Neuronal stem cell (in vitro differentiated cells): ENCODE measurements at regions not wholly inside any gene's neighbourhood (a gene's known extent, or its start where the extent isn't known, plus 50 kb on each side); places are given as distances from the start of the nearest gene placed in this dataset.

Experiments used
- DNase-seq: peaks from one replicate; pipeline ENCODE4 v3.0.0-alpha.2; 2013; ENCODE audit warnings: low spot score
- H2AFZ ChIP-seq: one replicate; pipeline ENCODE4 v1.6.1; 2013; ENCODE audit warnings: mild to moderate bottlenecking, low read length, inconsistent platforms
- H2AK5ac ChIP-seq: 2 replicates; pipeline ENCODE4 v1.6.1; 2013; ENCODE audit warnings: low read depth, mild to moderate bottlenecking, inconsistent platforms, low read length, moderate library complexity, mixed read lengths
- H2BK120ac ChIP-seq: 2 replicates; pipeline ENCODE4 v1.6.1; 2013; ENCODE audit warnings: low read depth, mild to moderate bottlenecking, inconsistent platforms, low read length, moderate library complexity, mixed read lengths
- H2BK12ac ChIP-seq: one replicate; pipeline ENCODE4 v1.6.1; 2013; ENCODE audit warnings: low read length, inconsistent platforms
- H2BK15ac ChIP-seq: 2 replicates; pipeline ENCODE4 v1.6.1; 2013; ENCODE audit warnings: mild to moderate bottlenecking, low read length, inconsistent platforms, mixed read lengths
- H2BK5ac ChIP-seq: one replicate; pipeline ENCODE4 v1.6.1; 2013; ENCODE audit warnings: inconsistent platforms, mild to moderate bottlenecking, low read length, moderate library complexity
- H3K14ac ChIP-seq: one replicate; pipeline ENCODE4 v1.6.1; 2013; ENCODE audit warnings: low read length, inconsistent platforms
- H3K18ac ChIP-seq: 2 replicates; pipeline ENCODE4 v1.6.1; 2013; ENCODE audit warnings: low read length, inconsistent platforms
- H3K23ac ChIP-seq: 2 replicates; pipeline ENCODE4 v1.6.1; 2013; ENCODE audit warnings: low read depth, mild to moderate bottlenecking, mixed read lengths, low read length, inconsistent platforms; ENCODE audit not compliant: poor library complexity
- H3K27ac ChIP-seq: replicated peaks from 3 replicates; pipeline ENCODE4 v1.5.1; 2013; ENCODE audit warnings: low read length, inconsistent platforms
- H3K27me3 ChIP-seq, 3 experiments: 2 replicates each; pipeline ENCODE4 v1.6.1; 2013; ENCODE audit warnings: low read length in 3 of 3, mild to moderate bottlenecking in 2 of 3, inconsistent platforms in 1 of 3, low read depth in 1 of 3, mixed read lengths in 1 of 3, moderate library complexity in 1 of 3; ENCODE audit not compliant: control insufficient read depth in 3 of 3, insufficient read depth in 3 of 3
- H3K36me3 ChIP-seq, 2 donors: replicated peaks in 1 of 2; 2 replicates each; pipeline ENCODE4 v1.6.1; 2013; ENCODE audit warnings: low read length in 2 of 2; ENCODE audit not compliant: control insufficient read depth in 2 of 2, insufficient read depth in 2 of 2
- H3K4ac ChIP-seq: 2 replicates; pipeline ENCODE4 v1.6.1; 2013; ENCODE audit warnings: inconsistent platforms, mild to moderate bottlenecking, low read length, moderate library complexity
- H3K4me1 ChIP-seq, 2 donors: 1 replicate in 1 of 2; 2 replicates in 1 of 2; pipeline ENCODE4 v1.6.1; 2013; ENCODE audit warnings: low read length in 2 of 2, low read depth in 1 of 2; ENCODE audit not compliant: control insufficient read depth in 2 of 2, insufficient read depth in 1 of 2
- H3K4me2 ChIP-seq: one replicate; pipeline ENCODE4 v1.6.1; 2013; ENCODE audit warnings: mild to moderate bottlenecking, low read length, inconsistent platforms; ENCODE audit not compliant: insufficient read depth, poor library complexity, severe bottlenecking
- H3K4me3 ChIP-seq, 2 donors: 2 replicates each; pipeline ENCODE4 v1.5.1; 2013; ENCODE audit warnings: low read length in 2 of 2, mild to moderate bottlenecking in 2 of 2, inconsistent platforms in 1 of 2, moderate library complexity in 1 of 2
- H3K79me1 ChIP-seq: one replicate; pipeline ENCODE4 v1.6.1; 2013; ENCODE audit warnings: low read depth, mild to moderate bottlenecking, inconsistent platforms, low read length, moderate library complexity
- H3K9ac ChIP-seq: one replicate; pipeline ENCODE4 v1.6.1; 2013; ENCODE audit warnings: mild to moderate bottlenecking, low read depth, low read length, inconsistent platforms; ENCODE audit not compliant: poor library complexity
- H3K9me3 ChIP-seq, 2 donors: replicated peaks in 1 of 2; 2 replicates each; pipeline versions ENCODE3 to v1.6.1; 2013; ENCODE audit warnings: low read length in 2 of 2, mild to moderate bottlenecking in 2 of 2, inconsistent platforms in 1 of 2, low read depth in 1 of 2, mixed read lengths in 1 of 2, moderate library complexity in 1 of 2; ENCODE audit not compliant: control insufficient read depth in 2 of 2, insufficient read depth in 1 of 2
- H4K8ac ChIP-seq: one replicate; pipeline ENCODE4 v1.6.1; 2013; ENCODE audit warnings: low read depth, mild to moderate bottlenecking, inconsistent platforms, low read length, moderate library complexity
- H4K91ac ChIP-seq: one replicate; pipeline ENCODE4 v1.6.1; 2013; ENCODE audit warnings: low read length, low read depth, mild to moderate bottlenecking, inconsistent platforms; ENCODE audit not compliant: poor library complexity
- WGBS, 2 donors: extraction: QIAGEN DNeasy Blood & Tissue Kit; methylation state at CpG; one replicate each; pipeline ENCODE4 v1.1.7; 2013; ENCODE audit warnings: missing lambda C conversion rate in 2 of 2, mixed read lengths in 1 of 2; ENCODE audit not compliant: insufficient read length in 2 of 2, insufficient replicate concordance in 1 of 2; ENCODE audit errors: extremely low coverage in 2 of 2; 5-methylcytosine and 5-hydroxymethylcytosine counted together

DNA sequence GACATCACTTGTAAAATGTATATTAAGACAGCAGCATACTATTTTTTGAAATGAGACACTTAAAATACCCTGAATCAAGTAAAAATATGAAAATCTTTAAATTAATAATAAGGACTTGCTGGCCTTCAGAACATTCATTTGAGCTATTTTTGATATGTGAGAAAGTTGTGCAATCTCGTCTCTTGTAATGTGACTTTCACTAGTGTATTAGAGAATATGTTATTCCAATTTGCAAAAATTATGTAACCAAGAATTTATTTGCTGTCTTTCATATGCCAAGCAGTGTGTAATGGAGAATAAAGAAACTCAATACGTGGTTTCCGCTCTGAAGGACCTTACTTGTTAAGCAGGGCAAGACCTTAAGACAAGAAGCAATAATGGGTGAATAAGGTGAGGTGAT is 375.0 kb upstream of the RUNX1 start:
- H3K36me3 ChIP-seq = no peaks in the 10 kb centered on the region
- no peak overlapping the region for H3K9ac ChIP-seq
- no peak overlapping the region for H3K23ac ChIP-seq
- H4K91ac ChIP-seq = no peak overlapping the region
- H2AK5ac ChIP-seq = no peak overlapping the region
- no CpG with 5 or more reads among the region's 3 CpGs for WGBS, 2 donors
- no peak for DNase-seq
- no peak overlapping the region for H2BK12ac ChIP-seq
- no peak overlapping the region for H2BK120ac ChIP-seq
- H3K18ac ChIP-seq = no peak overlapping the region
- no peak overlapping the region for H3K14ac ChIP-seq
- H3K27ac ChIP-seq = no peak overlapping the region
- H4K8ac ChIP-seq = no peak overlapping the region
- no peak overlapping the region for H2AFZ ChIP-seq
- H3K27me3 ChIP-seq = no peaks in the 10 kb centered on the region
- no peaks in the 10 kb centered on the region for H3K79me1 ChIP-seq
- no peak overlapping the region for H3K4ac ChIP-seq
- H2BK5ac ChIP-seq = no peak overlapping the region
- H3K9me3 ChIP-seq = peaks cover 0 to 12% of the 10 kb centered on the region in 2 donors
- H3K4me1 ChIP-seq = peaks cover 0 to 2% of the 10 kb centered on the region in 2 donors
- H3K4me2 ChIP-seq = no peak overlapping the region
- no peak overlapping the region for H2BK15ac ChIP-seq
- no peak overlapping the region for H3K4me3 ChIP-seq

DNA sequence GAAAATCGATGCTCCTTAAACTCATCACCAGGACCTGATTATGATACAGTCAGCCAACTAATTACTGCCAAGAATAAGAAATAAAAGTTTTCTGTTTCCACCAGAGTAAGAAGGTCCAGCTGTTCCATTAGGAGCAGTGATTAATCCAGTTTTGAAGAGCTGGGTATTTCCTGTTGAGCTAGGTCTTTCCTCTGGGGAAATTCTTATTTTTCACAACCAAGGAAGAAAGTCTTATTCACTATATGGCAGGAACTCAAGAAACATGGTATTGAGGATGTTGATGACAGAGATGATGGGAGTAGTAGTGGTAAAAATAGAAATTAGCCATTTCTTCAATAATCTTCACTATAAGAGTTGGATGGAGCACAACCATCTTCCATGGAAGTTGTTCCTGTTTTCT is 374.6 kb upstream of the RUNX1 start:
- Histone ChIP-seq H2AFZ (no peak overlapping the region), H3K4me3 (no peak overlapping the region), H3K79me1 (no peaks in the 10 kb centered on the region), H3K23ac (no peak overlapping the region), H3K27ac (no peak overlapping the region), H3K18ac (no peak overlapping the region), H4K8ac (no peak overlapping the region), H2BK5ac (no peak overlapping the region), H3K27me3 (no peaks in the 10 kb centered on the region), H2BK15ac (no peak overlapping the region), H3K9ac (no peak overlapping the region), H2BK12ac (no peak overlapping the region), H3K14ac (no peak overlapping the region), H3K4ac (no peak overlapping the region), H2BK120ac (no peak overlapping the region), H3K36me3 (no peaks in the 10 kb centered on the region), H2AK5ac (no peak overlapping the region), H3K9me3 (peaks cover 0 to 12% of the 10 kb centered on the region in 2 donors), H3K4me1 (peaks cover 0 to 2% of the 10 kb centered on the region in 2 donors), H3K4me2 (no peak overlapping the region), H4K91ac (no peak overlapping the region)
- no peak for DNase-seq
- WGBS, 2 donors = no CpG with 5 or more reads among the region's 1 CpG

DNA sequence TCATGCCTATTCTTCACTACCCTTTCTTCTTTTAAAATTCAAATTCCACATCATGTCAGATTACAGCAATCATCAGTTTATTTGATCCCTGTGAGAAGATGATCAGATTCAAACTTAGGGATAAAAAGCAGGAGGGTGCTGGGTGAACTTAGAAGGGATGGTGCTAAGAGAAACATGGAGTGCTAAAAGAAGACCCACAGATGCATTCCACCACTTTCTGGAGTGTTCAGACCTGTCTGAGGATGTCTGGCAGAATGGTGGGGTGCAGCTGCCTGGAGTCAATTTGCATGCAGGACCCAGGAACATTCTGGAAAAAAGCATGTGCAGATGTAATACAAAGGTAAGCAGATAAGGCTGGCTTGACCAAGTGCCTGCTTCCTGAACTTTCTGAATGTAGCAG is 372.9 kb upstream of the RUNX1 start:
- Histone ChIP-seq H2BK12ac (no peak overlapping the region), H3K27ac (no peak overlapping the region), H4K8ac (no peak overlapping the region), H3K4me2 (no peak overlapping the region), H2BK15ac (no peak overlapping the region), H3K23ac (no peak overlapping the region), H2BK120ac (no peak overlapping the region), H2AFZ (no peak overlapping the region), H3K79me1 (no peaks in the 10 kb centered on the region), H3K18ac (no peak overlapping the region), H3K14ac (no peak overlapping the region), H3K4me1 (no peaks in the 10 kb centered on the region), H4K91ac (no peak overlapping the region), H3K36me3 (no peaks in the 10 kb centered on the region), H2AK5ac (no peak overlapping the region), H3K4ac (no peak overlapping the region), H3K27me3 (no peaks in the 10 kb centered on the region), H3K4me3 (no peak overlapping the region), H3K9ac (no peak overlapping the region), H3K9me3 (peaks cover 0 to 12% of the 10 kb centered on the region in 2 donors), H2BK5ac (no peak overlapping the region)
- DNase-seq = no peak

DNA sequence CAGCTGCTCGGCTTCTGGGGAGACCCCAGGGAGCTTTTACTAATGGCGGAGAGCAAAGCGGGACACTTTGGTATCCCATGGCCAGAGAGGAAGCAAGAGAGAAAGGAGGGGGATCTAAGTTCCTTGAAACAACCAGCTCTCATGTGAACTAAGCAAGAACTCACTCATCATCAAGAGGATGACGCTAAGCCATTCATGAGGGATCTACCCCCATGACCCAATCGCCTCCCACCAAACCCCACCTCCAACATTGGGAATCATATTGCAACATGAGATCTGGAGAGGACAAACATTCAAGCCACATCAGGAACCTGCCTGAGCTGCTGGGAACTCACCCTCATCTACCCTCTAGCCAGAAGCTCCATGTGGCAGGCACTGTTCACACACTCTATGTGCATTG is 372.1 kb upstream of the RUNX1 start:
- Histone ChIP-seq H3K18ac (no peak overlapping the region), H3K4ac (no peak overlapping the region), H3K9me3 (peaks cover 0 to 12% of the 10 kb centered on the region in 2 donors), H2BK5ac (no peak overlapping the region), H3K4me1 (no peaks in the 10 kb centered on the region), H2AK5ac (no peak overlapping the region), H3K27me3 (no peaks in the 10 kb centered on the region), H3K79me1 (no peaks in the 10 kb centered on the region), H3K4me2 (no peak overlapping the region), H2BK120ac (no peak overlapping the region), H4K91ac (no peak overlapping the region), H3K23ac (no peak overlapping the region), H3K4me3 (peak overlapping the region in 1 of 2 donors; percentile 25), H4K8ac (no peak overlapping the region), H3K36me3 (no peaks in the 10 kb centered on the region), H3K27ac (no peak overlapping the region), H3K9ac (no peak overlapping the region), H2AFZ (no peak overlapping the region), H2BK12ac (no peak overlapping the region), H3K14ac (no peak overlapping the region), H2BK15ac (no peak overlapping the region)
- WGBS, 2 donors = no CpG with 5 or more reads among the region's 5 CpGs
- no peak for DNase-seq
